K562 (cell line): ENCODE measurements at regions not wholly inside any gene's neighbourhood (a gene's known extent, or its start where the extent isn't known, plus 50 kb on each side); places are given as distances from the start of the nearest gene placed in this dataset.
A peak's percentile ranks its signal among the peaks of the same experiment; 100 is the strongest.
"Not testable (repeated sequence)": the region's sequence is repeated elsewhere in the genome, so short reads cannot be mapped to it uniquely, and the experiment has no call there.

ENCODE experiments used
- ATAC-seq: fragments of 200-7000 bp; cut with Tn5 transposase; 3 replicates; pipeline ENCODE4 v1.9.1; 2020; ENCODE audit warnings: moderate library complexity
- BruUV-seq: library from RNA; stranded (reverse); fragments of 400-500 nt; replicated peaks from 2 replicates; lab custom pipeline; 2021; lab: Mats Ljungman, UMichigan
- CTCF ChIA-PET: fragments of 300-600 bp; formaldehyde crosslinking; extraction: SDS; loops from one replicate; lab custom pipeline; 2021; ENCODE audit warnings: low intra/inter-chr PET ratio; lab: Yijun Ruan, JAX
- POLR2A ChIA-PET: fragments of 300-600, 350-650 bp; sonication (Branson Sonifier 250); formaldehyde crosslinking; extraction: SDS; loops from one replicate; lab custom pipeline; 2021; ENCODE audit warnings: antibody characterized with exemption, inconsistent platforms; lab: Yijun Ruan, JAX
- DNase-seq, 4 experiments: peaks; one replicate each; pipeline versions ENCODE4 v3.0.0 to v3.0.0-alpha.2; 2011 to 2018; ENCODE audit warnings: low spot score in 3 of 4, mixed read lengths in 3 of 4; ENCODE audit errors: extremely low read depth in 1 of 4
- FAIRE-seq: peaks from 2 replicates; lab custom pipeline; 2011; peaks lifted over from hg19 to GRCh38; lab: Jason Lieb, UNC
- H2AFZ ChIP-seq: 2 replicates; pipeline ENCODE4 v1.6.0; 2011; ENCODE audit warnings: low read depth, low read length, control low read depth, inconsistent platforms
- H3K27ac ChIP-seq: fragments of 200-600 bp; 3 replicates; pipeline ENCODE4 v1.8.0; 2011; ENCODE audit warnings: low read depth, mild to moderate bottlenecking, control low read depth, inconsistent platforms, low read length, moderate library complexity, mixed read lengths; ENCODE audit errors: extremely low read depth
- H3K27me3 ChIP-seq, 2 experiments: fragments of 300-600 bp in 1 of 2; 2 replicates in 1 of 2; 3 replicates in 1 of 2; pipeline versions ENCODE4 v1.6.0 to v1.8.0; 2011; ENCODE audit warnings: inconsistent platforms in 2 of 2, low read length in 2 of 2, mild to moderate bottlenecking in 1 of 2, mixed read lengths in 1 of 2, moderate library complexity in 1 of 2; ENCODE audit not compliant: control insufficient read depth in 2 of 2, insufficient read depth in 2 of 2
- H3K36me3 ChIP-seq: fragments of 300-600 bp; 3 replicates; pipeline ENCODE4 v1.8.0; 2011; ENCODE audit warnings: mild to moderate bottlenecking, low read length, inconsistent platforms; ENCODE audit not compliant: control insufficient read depth, insufficient read depth
- H3K4me1 ChIP-seq, 2 experiments: fragments of 200-600 bp in 1 of 2; replicated peaks in 1 of 2; 2 replicates in 1 of 2; 3 replicates in 1 of 2; pipeline versions ENCODE4 v1.5.1 to v1.8.0; 2011; ENCODE audit warnings: inconsistent platforms in 2 of 2, low read length in 2 of 2, mild to moderate bottlenecking in 1 of 2, mixed read lengths in 1 of 2, moderate library complexity in 1 of 2; ENCODE audit not compliant: control insufficient read depth in 2 of 2, insufficient read depth in 2 of 2
- H3K4me2 ChIP-seq: 2 replicates; pipeline ENCODE4 v1.6.1; 2011; ENCODE audit warnings: low read length, control low read depth, inconsistent platforms, mixed read lengths; ENCODE audit not compliant: insufficient read depth
- H3K4me3 ChIP-seq: fragments of 200-600 bp; sonication (generic), shearing (Covaris generic); 2 replicates; pipeline ENCODE4 v1.5.1; 2016; ENCODE audit warnings: control low read depth, inconsistent platforms
- H3K79me2 ChIP-seq: fragments of 200-600 bp; 3 replicates; pipeline ENCODE4 v1.8.0; 2011; ENCODE audit warnings: low read length, inconsistent platforms; ENCODE audit not compliant: control insufficient read depth, insufficient read depth
- H3K9ac ChIP-seq, 2 experiments: 2 replicates each; pipeline versions ENCODE4 v1.6.0 to v1.6.1; 2011; ENCODE audit warnings: low read depth in 2 of 2, low read length in 2 of 2, control low read depth in 1 of 2, inconsistent platforms in 1 of 2, mild to moderate bottlenecking in 1 of 2, mixed read lengths in 1 of 2; ENCODE audit not compliant: insufficient read depth in 1 of 2
- H3K9me1 ChIP-seq: one replicate; pipeline ENCODE4 v1.6.0; 2011; ENCODE audit warnings: inconsistent platforms, mild to moderate bottlenecking, low read length, moderate library complexity; ENCODE audit not compliant: control insufficient read depth, insufficient read depth
- H3K9me3 ChIP-seq: replicated peaks from 2 replicates; pipeline ENCODE4 v1.5.1; 2011; ENCODE audit warnings: low read depth, low read length, inconsistent platforms; ENCODE audit not compliant: control insufficient read depth, insufficient read depth
- H4K20me1 ChIP-seq: replicated peaks from 2 replicates; pipeline ENCODE4 v1.6.1; 2011; ENCODE audit warnings: low read length, inconsistent platforms, mixed read lengths; ENCODE audit not compliant: control insufficient read depth, insufficient read depth
- RFX1 ChIP-seq: fragments of 450-650 bp; IDR thresholded peaks from 2 replicates; pipeline ENCODE4 v1.6.1; 2016; ENCODE audit warnings: mild to moderate bottlenecking, moderate library complexity
- WGBS: fragments of 100-300 bp; shearing (Covaris generic); methylation state at CpG from one replicate; pipeline ENCODE4 v1.1.6; 2016; ENCODE audit warnings: low coverage, mixed read lengths; ENCODE audit not compliant: insufficient coverage; ENCODE audit errors: missing lambda C conversion rate; 5-methylcytosine and 5-hydroxymethylcytosine counted together
- in situ Hi-C: fragments of 300-500 bp; cut with MboI; formaldehyde crosslinking; loops from 4 replicates; pipeline ENCODE4 v1.15.0; 2018; ENCODE audit warnings: inconsistent platforms, mixed read lengths
- intact Hi-C: fragments of 100-400 bp; cut with micrococcal nuclease; formaldehyde crosslinking; loops from 2 replicates; pipeline ENCODE4 v1.14.2; 2022

- 0 out of 2 replicates have a peak, but pooled peaks have one; percentile 12 for TF ChIP-seq RFX1
- intact Hi-C loops, POLR2A ChIA-PET, H3K79me2 ChIP-seq, CTCF ChIA-PET, H3K27me3 ChIP-seq, H3K9ac ChIP-seq, H3K9me3 ChIP-seq, H4K20me1 ChIP-seq, H3K4me3 ChIP-seq, BruUV-seq, H3K27ac ChIP-seq, FAIRE-seq, H3K36me3 ChIP-seq, H3K4me1 ChIP-seq, H3K4me2 ChIP-seq, in situ Hi-C loops, H3K9me1 ChIP-seq, H2AFZ ChIP-seq, DNase-seq: not testable (repeated sequence)
- ATAC-seq: peak; percentile 82
- 0% methylated on average over 10 of the region's 58 CpGs for WGBS
Measured at GRCh38 chr9:67726213-67726988, 132.3 kb upstream of the ANKRD20A1 start.

DNA sequence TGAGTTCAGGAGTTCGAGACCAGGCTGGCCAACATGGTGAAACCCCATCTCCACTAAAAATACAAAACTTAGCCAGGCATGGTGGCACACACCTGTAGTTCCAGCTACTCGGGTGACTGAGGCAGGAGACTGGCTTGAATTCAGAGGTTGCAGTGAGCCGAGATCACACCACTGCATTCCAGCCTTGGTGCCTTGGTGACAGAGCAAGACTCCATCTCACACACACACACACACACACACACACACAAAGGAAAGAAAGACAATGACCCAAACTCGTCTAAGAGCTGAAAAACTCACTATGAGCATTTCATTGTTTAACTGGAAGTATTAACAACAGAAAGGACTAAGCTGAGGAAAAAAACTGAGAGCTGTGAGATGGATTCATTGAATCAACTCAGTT lies 95.6 kb upstream of the ANKRD20A1 start:
- ATAC-seq, BruUV-seq, in situ Hi-C loops: not testable (repeated sequence)

GRCh38 chr9:67771807-67772206 lies 86.9 kb upstream of the ANKRD20A1 start:
- H4K20me1 ChIP-seq, H3K4me2 ChIP-seq, DNase-seq, H3K9me1 ChIP-seq, H3K9me3 ChIP-seq, CTCF ChIA-PET, H3K9ac ChIP-seq, H3K27ac ChIP-seq, in situ Hi-C loops, FAIRE-seq, intact Hi-C loops, H3K79me2 ChIP-seq, POLR2A ChIA-PET, H3K4me3 ChIP-seq, H3K36me3 ChIP-seq, ATAC-seq, BruUV-seq, H3K4me1 ChIP-seq, H2AFZ ChIP-seq, H3K27me3 ChIP-seq: not testable (repeated sequence)
- no CpG with 5 or more reads among the region's 3 CpGs for WGBS

More for the DNA sequence above, 95.6 kb upstream of the ANKRD20A1 start:
- FAIRE-seq, H2AFZ ChIP-seq, H3K4me1 ChIP-seq, H3K79me2 ChIP-seq, POLR2A ChIA-PET, H3K4me3 ChIP-seq, H3K9me3 ChIP-seq, H3K9me1 ChIP-seq, H3K36me3 ChIP-seq, H3K9ac ChIP-seq, CTCF ChIA-PET, H4K20me1 ChIP-seq, H3K27ac ChIP-seq, H3K27me3 ChIP-seq, H3K4me2 ChIP-seq, DNase-seq, intact Hi-C loops: not testable (repeated sequence)
- WGBS: 0% methylated on average over 1 of the region's 4 CpGs

GRCh38 chr9:67800170-67800569 lies 58.6 kb upstream of the ANKRD20A1 start:
- H3K36me3 ChIP-seq, ATAC-seq, H3K4me1 ChIP-seq, H3K9ac ChIP-seq, intact Hi-C loops, H3K9me1 ChIP-seq, H3K4me3 ChIP-seq, FAIRE-seq, BruUV-seq, H4K20me1 ChIP-seq, H2AFZ ChIP-seq, H3K27ac ChIP-seq, H3K79me2 ChIP-seq, H3K4me2 ChIP-seq, H3K9me3 ChIP-seq, POLR2A ChIA-PET, H3K27me3 ChIP-seq, in situ Hi-C loops, DNase-seq, CTCF ChIA-PET: not testable (repeated sequence)
- 2% methylated on average over 3 of the region's 7 CpGs for WGBS
